SK-N-SH treated with all-trans-retinoic acid at 6 μM for 48 hours (cell line): ENCODE measurements at regions not wholly inside any gene's neighbourhood (a gene's known extent, or its start where the extent isn't known, plus 50 kb on each side); places are given as distances from the start of the nearest gene placed in this dataset.

Source experiments
- ARNTL ChIP-seq: fragments of 450-650 bp; formaldehyde crosslinking; IDR thresholded peaks from 2 replicates; pipeline ENCODE4 v1.5.0; 2020; ENCODE audit warnings: low read depth, mild to moderate bottlenecking, moderate library complexity, borderline replicate concordance
- CSDC2 ChIP-seq: fragments of 250-450 bp; sonication (Bioruptor Pico); IDR thresholded peaks from 2 replicates; pipeline ENCODE4 v1.5.0; 2020; ENCODE audit warnings: mild to moderate bottlenecking, moderate library complexity
- ESRRG ChIP-seq: fragments of 250-450 bp; sonication (Bioruptor Pico); IDR thresholded peaks from 2 replicates; pipeline ENCODE4 v1.6.1; 2021; ENCODE audit warnings: mild to moderate bottlenecking
- GLIS3 ChIP-seq: fragments of 250-450 bp; sonication (Bioruptor Pico); IDR thresholded peaks from 2 replicates; pipeline ENCODE4 v1.5.0; 2020; ENCODE audit warnings: mild to moderate bottlenecking, moderate library complexity
- ISL1 ChIP-seq: fragments of 250-450 bp; sonication (Bioruptor Pico); IDR thresholded peaks from 2 replicates; pipeline ENCODE4 v2.1.2; 2022; ENCODE audit warnings: mild to moderate bottlenecking, moderate library complexity
- PPARA ChIP-seq: fragments of 250-450 bp; sonication (Bioruptor Pico); IDR thresholded peaks from 2 replicates; pipeline ENCODE4 v1.5.0; 2020; ENCODE audit warnings: mild to moderate bottlenecking, borderline replicate concordance
- SNAI2 ChIP-seq: fragments of 250-450 bp; sonication (Bioruptor Pico); IDR thresholded peaks from 2 replicates; pipeline ENCODE4 v1.5.0; 2020; ENCODE audit warnings: mild to moderate bottlenecking, moderate library complexity
- TOX ChIP-seq: fragments of 250-450 bp; sonication (Bioruptor Pico); IDR thresholded peaks from 2 replicates; pipeline ENCODE4 v1.8.0; 2021; ENCODE audit warnings: mild to moderate bottlenecking, moderate library complexity, borderline replicate concordance
- ZC3H10 ChIP-seq: fragments of 250-450 bp; sonication (Bioruptor Pico); IDR thresholded peaks from 2 replicates; pipeline ENCODE4 v1.5.1; 2021; ENCODE audit warnings: mild to moderate bottlenecking, moderate library complexity
- ZNF70 ChIP-seq: fragments of 450-650 bp; formaldehyde crosslinking; IDR thresholded peaks from 2 replicates; pipeline ENCODE4 v1.5.0; 2020; ENCODE audit warnings: mild to moderate bottlenecking, moderate library complexity
- ZNF8 ChIP-seq: fragments of 450-650 bp; formaldehyde crosslinking; IDR thresholded peaks from 2 replicates; pipeline ENCODE4 v1.5.0; 2020; ENCODE audit warnings: mild to moderate bottlenecking, moderate library complexity
- TF ChIP-seq, protein P1 (sequence below): fragments of 250-450 bp; sonication (Bioruptor Pico); IDR thresholded peaks from 2 replicates; pipeline ENCODE4 v1.8.0; 2021; ENCODE audit warnings: low read depth, mild to moderate bottlenecking, moderate library complexity, borderline replicate concordance
- TF ChIP-seq, protein P2 (sequence below): fragments of 250-450 bp; sonication (Bioruptor Pico); IDR thresholded peaks from 2 replicates; pipeline ENCODE4 v1.8.0; 2020; ENCODE audit warnings: mild to moderate bottlenecking, moderate library complexity, borderline replicate concordance
- TF ChIP-seq, protein P3 (sequence below): fragments of 250-450 bp; sonication (Bioruptor Pico); IDR thresholded peaks from 2 replicates; pipeline ENCODE4 v1.5.0; 2020; ENCODE audit warnings: mild to moderate bottlenecking, moderate library complexity

DNA sequence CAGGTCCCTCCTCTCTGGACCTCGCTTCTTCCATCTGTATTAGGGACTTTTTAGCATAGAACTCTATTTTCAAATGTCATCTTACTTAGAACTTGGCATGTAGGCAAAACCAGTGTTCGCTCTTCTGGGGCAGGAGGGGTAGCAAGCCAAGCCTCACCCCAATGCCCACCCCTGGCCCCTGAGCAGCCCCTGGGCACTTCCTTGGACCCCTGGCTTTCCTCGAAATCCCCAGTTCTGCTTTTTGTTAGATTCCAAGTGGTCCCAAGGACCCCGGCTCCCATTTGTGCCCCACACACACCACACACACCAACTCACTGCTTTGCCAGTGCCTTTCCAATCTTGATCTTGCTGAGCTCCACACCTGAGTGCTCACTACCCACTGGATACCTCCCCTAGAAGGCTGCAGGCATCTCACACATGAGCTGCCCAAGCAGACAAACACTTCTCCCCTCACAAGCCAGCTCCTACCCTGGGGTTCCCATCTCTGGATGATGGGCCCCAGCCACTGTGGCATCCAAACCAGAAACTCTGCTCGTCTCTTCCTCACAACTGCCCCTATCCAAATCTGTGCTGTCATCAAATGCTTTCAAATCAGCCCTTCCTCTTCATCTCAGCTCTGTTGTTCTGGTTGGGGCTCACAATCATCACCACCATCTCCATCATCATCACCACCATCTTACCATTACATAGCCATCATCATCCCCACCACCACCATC, 167.9 kb upstream of the ZMIZ1 start:
- TF ChIP-seq ISL1 = no peak
- TF ChIP-seq, protein P1, sequence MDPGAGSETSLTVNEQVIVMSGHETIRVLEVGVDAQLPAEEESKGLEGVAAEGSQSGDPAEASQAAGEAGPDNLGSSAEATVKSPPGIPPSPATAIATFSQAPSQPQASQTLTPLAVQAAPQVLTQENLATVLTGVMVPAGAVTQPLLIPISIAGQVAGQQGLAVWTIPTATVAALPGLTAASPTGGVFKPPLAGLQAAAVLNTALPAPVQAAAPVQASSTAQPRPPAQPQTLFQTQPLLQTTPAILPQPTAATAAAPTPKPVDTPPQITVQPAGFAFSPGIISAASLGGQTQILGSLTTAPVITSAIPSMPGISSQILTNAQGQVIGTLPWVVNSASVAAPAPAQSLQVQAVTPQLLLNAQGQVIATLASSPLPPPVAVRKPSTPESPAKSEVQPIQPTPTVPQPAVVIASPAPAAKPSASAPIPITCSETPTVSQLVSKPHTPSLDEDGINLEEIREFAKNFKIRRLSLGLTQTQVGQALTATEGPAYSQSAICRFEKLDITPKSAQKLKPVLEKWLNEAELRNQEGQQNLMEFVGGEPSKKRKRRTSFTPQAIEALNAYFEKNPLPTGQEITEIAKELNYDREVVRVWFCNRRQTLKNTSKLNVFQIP (CRISPR knock-in tag) = no peak
- TF ChIP-seq, protein P2, sequence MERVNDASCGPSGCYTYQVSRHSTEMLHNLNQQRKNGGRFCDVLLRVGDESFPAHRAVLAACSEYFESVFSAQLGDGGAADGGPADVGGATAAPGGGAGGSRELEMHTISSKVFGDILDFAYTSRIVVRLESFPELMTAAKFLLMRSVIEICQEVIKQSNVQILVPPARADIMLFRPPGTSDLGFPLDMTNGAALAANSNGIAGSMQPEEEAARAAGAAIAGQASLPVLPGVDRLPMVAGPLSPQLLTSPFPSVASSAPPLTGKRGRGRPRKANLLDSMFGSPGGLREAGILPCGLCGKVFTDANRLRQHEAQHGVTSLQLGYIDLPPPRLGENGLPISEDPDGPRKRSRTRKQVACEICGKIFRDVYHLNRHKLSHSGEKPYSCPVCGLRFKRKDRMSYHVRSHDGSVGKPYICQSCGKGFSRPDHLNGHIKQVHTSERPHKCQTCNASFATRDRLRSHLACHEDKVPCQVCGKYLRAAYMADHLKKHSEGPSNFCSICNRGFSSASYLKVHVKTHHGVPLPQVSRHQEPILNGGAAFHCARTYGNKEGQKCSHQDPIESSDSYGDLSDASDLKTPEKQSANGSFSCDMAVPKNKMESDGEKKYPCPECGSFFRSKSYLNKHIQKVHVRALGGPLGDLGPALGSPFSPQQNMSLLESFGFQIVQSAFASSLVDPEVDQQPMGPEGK (CRISPR knock-in tag) = no peak
- no peak for TF ChIP-seq CSDC2 (CRISPR knock-in tag)
- no peak for TF ChIP-seq ZNF8 (CRISPR knock-in tag)
- no peak for TF ChIP-seq ZC3H10
- no peak for TF ChIP-seq PPARA
- TF ChIP-seq ESRRG (CRISPR knock-in tag) = no peak
- no peak for TF ChIP-seq TOX (CRISPR knock-in tag)
- TF ChIP-seq, protein P3, sequence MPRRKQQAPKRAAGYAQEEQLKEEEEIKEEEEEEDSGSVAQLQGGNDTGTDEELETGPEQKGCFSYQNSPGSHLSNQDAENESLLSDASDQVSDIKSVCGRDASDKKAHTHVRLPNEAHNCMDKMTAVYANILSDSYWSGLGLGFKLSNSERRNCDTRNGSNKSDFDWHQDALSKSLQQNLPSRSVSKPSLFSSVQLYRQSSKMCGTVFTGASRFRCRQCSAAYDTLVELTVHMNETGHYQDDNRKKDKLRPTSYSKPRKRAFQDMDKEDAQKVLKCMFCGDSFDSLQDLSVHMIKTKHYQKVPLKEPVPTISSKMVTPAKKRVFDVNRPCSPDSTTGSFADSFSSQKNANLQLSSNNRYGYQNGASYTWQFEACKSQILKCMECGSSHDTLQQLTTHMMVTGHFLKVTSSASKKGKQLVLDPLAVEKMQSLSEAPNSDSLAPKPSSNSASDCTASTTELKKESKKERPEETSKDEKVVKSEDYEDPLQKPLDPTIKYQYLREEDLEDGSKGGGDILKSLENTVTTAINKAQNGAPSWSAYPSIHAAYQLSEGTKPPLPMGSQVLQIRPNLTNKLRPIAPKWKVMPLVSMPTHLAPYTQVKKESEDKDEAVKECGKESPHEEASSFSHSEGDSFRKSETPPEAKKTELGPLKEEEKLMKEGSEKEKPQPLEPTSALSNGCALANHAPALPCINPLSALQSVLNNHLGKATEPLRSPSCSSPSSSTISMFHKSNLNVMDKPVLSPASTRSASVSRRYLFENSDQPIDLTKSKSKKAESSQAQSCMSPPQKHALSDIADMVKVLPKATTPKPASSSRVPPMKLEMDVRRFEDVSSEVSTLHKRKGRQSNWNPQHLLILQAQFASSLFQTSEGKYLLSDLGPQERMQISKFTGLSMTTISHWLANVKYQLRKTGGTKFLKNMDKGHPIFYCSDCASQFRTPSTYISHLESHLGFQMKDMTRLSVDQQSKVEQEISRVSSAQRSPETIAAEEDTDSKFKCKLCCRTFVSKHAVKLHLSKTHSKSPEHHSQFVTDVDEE (CRISPR knock-in tag) = no peak
- TF ChIP-seq ARNTL = no peak
- no peak for TF ChIP-seq ZNF70 (CRISPR knock-in tag)
- no peak for TF ChIP-seq SNAI2
- no peak for TF ChIP-seq GLIS3 (CRISPR knock-in tag)
